T47D (cell line): ENCODE measurements at regions not wholly inside any gene's neighbourhood (a gene's known extent, or its start where the extent isn't known, plus 50 kb on each side); places are given as distances from the start of the nearest gene placed in this dataset.

Experiments
- DNase-seq, 2 experiments: peaks; one replicate each; pipeline versions ENCODE4 v3.0.0 to v3.0.0-alpha.2; 2011 to 2012; ENCODE audit warnings: low read depth in 1 of 2, low spot score in 1 of 2
- JUND ChIP-seq: IDR thresholded peaks from 2 replicates; pipeline ENCODE4 v1.6.1; 2012; ENCODE audit warnings: low read depth
- in situ Hi-C: cut with HindIII; loops from 2 replicates; pipeline ENCODE4 v1.10.0; 2016; ENCODE audit warnings: low sequenced_read_pairs, low pct_unique_long_range_greater_than_20kb

- in situ Hi-C loops = no loop called here
- no peak for DNase-seq
- TF ChIP-seq JUND = no peak
Measured at GRCh38 chr6:138569970-138570724, 70.9 kb upstream of the NHSL1 start.

- no peak for DNase-seq
- TF ChIP-seq JUND = no peak
- in situ Hi-C loops = no loop called here
Measured at GRCh38 chr6:138570725-138571029, 71.4 kb upstream of the NHSL1 start.

- no peak for TF ChIP-seq JUND
- DNase-seq = no peak
- in situ Hi-C loops = no loop called here
Measured at GRCh38 chr6:138571181-138571580, 71.9 kb upstream of the NHSL1 start.

- no peak for DNase-seq
- no peak for TF ChIP-seq JUND
- in situ Hi-C loops = no loop called here
Measured at GRCh38 chr6:138571585-138572166, 72.4 kb upstream of the NHSL1 start.

GRCh38 chr6:138572167-138572875 is 73.0 kb upstream of the NHSL1 start:
- in situ Hi-C loops = no loop called here
- no peak for TF ChIP-seq JUND
- peak; percentile 72 to 95 for DNase-seq

GRCh38 chr6:138572885-138573284 is 73.6 kb upstream of the NHSL1 start:
- TF ChIP-seq JUND = no peak
- in situ Hi-C loops = no loop called here
- no peak for DNase-seq

- DNase-seq = no peak
- TF ChIP-seq JUND = no peak
- in situ Hi-C loops = no loop called here
Measured at GRCh38 chr6:138575257-138575656, 76.0 kb upstream of the NHSL1 start.

- in situ Hi-C loops = no loop called here
- DNase-seq = no peak
- TF ChIP-seq JUND = no peak
Measured at GRCh38 chr6:138576313-138576712, 77.0 kb upstream of the NHSL1 start.

- in situ Hi-C loops = no loop called here
- DNase-seq = peak in 1 of 2 experiments; percentile 19
Measured at GRCh38 chr6:138577151-138577915, 78.0 kb upstream of the NHSL1 start.

GRCh38 chr6:138580040-138580439 is 80.7 kb upstream of the NHSL1 start:
- no peak for TF ChIP-seq JUND
- DNase-seq = no peak
- in situ Hi-C loops = no loop called here

More at GRCh38 chr6:138577151-138577915, 78.0 kb upstream of the NHSL1 start:
- TF ChIP-seq JUND = no peak

GRCh38 chr6:138580801-138581200 is 81.5 kb upstream of the NHSL1 start:
- TF ChIP-seq JUND = no peak
- in situ Hi-C loops = no loop called here
- peak in 1 of 2 experiments; percentile 12 for DNase-seq

GRCh38 chr6:138582573-138582972 is 83.3 kb upstream of the NHSL1 start:
- in situ Hi-C loops = no loop called here
- DNase-seq = peak in 1 of 2 experiments; percentile 65
- TF ChIP-seq JUND = no peak
